Fibroblast of lung (primary cell): ENCODE measurements at regions not wholly inside any gene's neighbourhood (a gene's known extent, or its start where the extent isn't known, plus 50 kb on each side); places are given as distances from the start of the nearest gene placed in this dataset.

ENCODE experiments used
- EZH2 ChIP-seq: IDR thresholded peaks from 2 replicates; pipeline ENCODE4 v1.5.1; 2012; ENCODE audit warnings: low read length, control low read depth, mild to moderate bottlenecking; ENCODE audit errors: missing control alignments
- TF ChIP-seq, protein P1 (sequence below), 2 donors: IDR thresholded peaks in 1 of 2; conservative IDR thresholded peaks in 1 of 2; 1 replicate in 1 of 2; 2 replicates in 1 of 2; pipeline ENCODE4 v1.5.1; 2011 to 2012; ENCODE audit warnings: low read length in 2 of 2, control low read depth in 1 of 2, inconsistent platforms in 1 of 2, low read depth in 1 of 2, mild to moderate bottlenecking in 1 of 2

DNA sequence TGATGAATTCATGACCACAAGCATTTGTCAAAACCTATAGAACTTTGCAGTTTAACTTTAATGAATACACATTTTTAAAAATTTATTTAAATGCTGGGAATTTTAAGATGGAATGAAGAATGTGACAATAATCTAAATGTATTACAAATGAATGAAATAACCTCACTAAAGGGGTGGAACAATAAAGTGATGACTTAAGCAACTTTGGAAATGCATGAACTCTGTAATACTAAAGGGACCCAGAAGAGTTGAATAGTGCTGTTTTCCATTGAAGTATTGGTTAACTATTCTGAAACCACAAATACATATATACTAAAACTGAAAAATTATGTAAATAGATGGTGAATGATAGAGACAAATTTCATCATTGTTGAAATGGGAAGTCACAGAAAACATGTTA, 1395.1 kb downstream of the NCAM2 start:
- TF ChIP-seq, protein P1, sequence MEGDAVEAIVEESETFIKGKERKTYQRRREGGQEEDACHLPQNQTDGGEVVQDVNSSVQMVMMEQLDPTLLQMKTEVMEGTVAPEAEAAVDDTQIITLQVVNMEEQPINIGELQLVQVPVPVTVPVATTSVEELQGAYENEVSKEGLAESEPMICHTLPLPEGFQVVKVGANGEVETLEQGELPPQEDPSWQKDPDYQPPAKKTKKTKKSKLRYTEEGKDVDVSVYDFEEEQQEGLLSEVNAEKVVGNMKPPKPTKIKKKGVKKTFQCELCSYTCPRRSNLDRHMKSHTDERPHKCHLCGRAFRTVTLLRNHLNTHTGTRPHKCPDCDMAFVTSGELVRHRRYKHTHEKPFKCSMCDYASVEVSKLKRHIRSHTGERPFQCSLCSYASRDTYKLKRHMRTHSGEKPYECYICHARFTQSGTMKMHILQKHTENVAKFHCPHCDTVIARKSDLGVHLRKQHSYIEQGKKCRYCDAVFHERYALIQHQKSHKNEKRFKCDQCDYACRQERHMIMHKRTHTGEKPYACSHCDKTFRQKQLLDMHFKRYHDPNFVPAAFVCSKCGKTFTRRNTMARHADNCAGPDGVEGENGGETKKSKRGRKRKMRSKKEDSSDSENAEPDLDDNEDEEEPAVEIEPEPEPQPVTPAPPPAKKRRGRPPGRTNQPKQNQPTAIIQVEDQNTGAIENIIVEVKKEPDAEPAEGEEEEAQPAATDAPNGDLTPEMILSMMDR (conservative IDR thresholded peaks at IDR 0.05 in 1 of 2, IDR thresholded peaks at IDR 0.05 in 1 of 2; ENCODE audit: low read depth in 1 of 2, low read length in 2 of 2) = no peak
- TF ChIP-seq EZH2 = no peak
